GM12891 (cell line): ENCODE measurements at regions not wholly inside any gene's neighbourhood (a gene's known extent, or its start where the extent isn't known, plus 50 kb on each side); places are given as distances from the start of the nearest gene placed in this dataset.

Source experiments
- POLR2A ChIP-seq: IDR thresholded peaks from 2 replicates; pipeline ENCODE4 v1.6.1; 2011; ENCODE audit warnings: low read depth, low read length, control low read depth
- POLR2AphosphoS5 ChIP-seq: IDR thresholded peaks from 2 replicates; pipeline ENCODE4 v1.6.1; 2011; ENCODE audit warnings: low read depth, low read length, control low read depth

GRCh38 chr1:239617259-239617658 lies 230.9 kb downstream of the CHRM3 start:
- no peak for TF ChIP-seq POLR2A
- no peak for TF ChIP-seq POLR2AphosphoS5
